ENCODE measurements at regions not wholly inside any gene's neighbourhood (a gene's known extent, or its start where the extent isn't known, plus 50 kb on each side); places are given as distances from the start of the nearest gene placed in this dataset.
A peak's percentile ranks its signal among the peaks of the same experiment; 100 is the strongest.

DNA sequence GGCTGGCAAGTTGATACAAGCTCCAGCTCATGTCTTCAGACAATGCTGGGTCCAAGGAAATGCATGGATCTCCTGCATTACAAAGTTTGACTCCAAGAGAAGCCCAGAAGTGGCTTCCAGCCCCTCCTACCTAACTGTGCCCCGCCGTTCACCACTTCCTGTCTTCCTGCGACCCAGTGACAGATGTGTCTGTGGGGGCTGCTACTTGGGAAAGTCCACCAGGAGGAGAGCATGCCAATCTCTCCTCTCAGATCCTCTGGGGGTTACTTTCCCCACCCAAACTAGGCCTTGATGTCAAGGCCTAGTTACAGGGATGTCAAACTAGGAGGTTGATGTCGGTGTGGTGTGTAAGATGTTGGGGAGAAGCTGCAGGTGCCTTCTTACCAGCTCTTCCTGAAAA is 133.6 kb upstream of the RASGRP1 start:
- peak in 2 of 3 donors; percentile 31 to 42 for DNase-seq
- no peaks in the 10 kb centered on the region for H3K9me3 ChIP-seq (ENCODE audit: control insufficient read depth, low read length, poor library complexity, severe bottlenecking)
- Mint-ChIP-seq H3K36me3 (ENCODE audit: low read depth) (no peaks in the 10 kb centered on the region), H3K27ac (peak overlapping the region; percentile 87), H3K27me3 (no peaks in the 10 kb centered on the region), H3K4me1 (peaks cover 53% of the 10 kb centered on the region), H3K4me3 (peak overlapping the region; percentile 43)
- no peak for ATAC-seq

DNA sequence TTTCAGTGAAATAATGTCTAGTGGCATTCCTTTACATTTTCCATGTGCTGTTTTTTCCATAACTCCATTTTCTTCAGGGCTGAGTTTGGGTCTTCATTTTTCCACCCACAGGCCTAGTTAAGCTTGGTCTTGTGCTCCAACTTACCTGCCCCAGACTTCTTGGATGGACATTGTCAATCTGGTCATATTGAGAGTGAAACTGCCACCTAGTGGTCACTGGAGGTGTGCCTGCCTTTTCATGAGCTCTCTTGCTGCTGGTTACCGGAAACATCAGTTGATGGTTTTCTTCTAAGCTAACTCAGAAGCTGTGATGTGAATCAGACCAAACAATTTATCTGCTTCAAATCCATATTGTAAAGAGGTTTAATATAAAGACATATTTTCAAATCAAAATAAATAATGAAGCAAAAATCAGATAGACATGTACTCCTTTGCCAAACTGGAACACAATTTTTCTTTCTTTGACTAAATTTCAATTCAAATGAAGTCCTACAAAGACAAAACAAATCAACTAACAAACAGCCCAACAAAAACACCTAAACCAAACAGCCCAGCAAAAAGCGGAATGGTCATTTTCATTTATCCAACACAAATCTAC is 135.1 kb upstream of the RASGRP1 start:
- peak; percentile 53 for ATAC-seq
- Mint-ChIP-seq H3K27ac (peak overlapping the region; percentile 87), H3K4me1 (peaks cover 43% of the 10 kb centered on the region), H3K4me3 (peak overlapping the region; percentile 61), H3K36me3 (ENCODE audit: low read depth) (no peaks in the 10 kb centered on the region), H3K27me3 (no peaks in the 10 kb centered on the region)
- DNase-seq, result peak; percentile 30 to 55 (median 51)
- H3K9me3 ChIP-seq (ENCODE audit: control insufficient read depth, low read length, poor library complexity, severe bottlenecking), result no peaks in the 10 kb centered on the region

DNA sequence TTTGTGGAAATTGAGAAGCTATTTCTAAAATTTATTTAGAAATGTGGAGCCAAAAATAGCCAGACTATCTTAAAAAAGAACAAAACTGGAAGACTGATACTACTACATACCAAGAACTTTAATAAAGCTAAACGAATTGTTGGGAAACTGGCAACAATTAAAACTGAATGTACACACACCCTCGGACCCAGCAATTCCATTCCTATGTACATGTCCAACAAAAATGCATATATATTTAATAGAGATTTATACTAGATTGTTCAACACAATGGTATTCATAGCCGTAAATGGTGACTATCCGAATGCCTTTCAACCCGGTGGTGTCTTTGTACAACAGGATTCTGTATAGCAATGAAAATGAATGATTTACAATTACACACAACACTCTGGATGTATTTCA is 136.5 kb upstream of the RASGRP1 start:
- ATAC-seq (no peak), DNase-seq (no peak)
- H3K27ac Mint-ChIP-seq, result no peak overlapping the region
- no peaks in the 10 kb centered on the region for H3K9me3 ChIP-seq (ENCODE audit: control insufficient read depth, low read length, poor library complexity, severe bottlenecking)
- H3K4me3 Mint-ChIP-seq, result no peak overlapping the region
- H3K27me3 Mint-ChIP-seq, result peaks cover 6% of the 10 kb centered on the region
- no peaks in the 10 kb centered on the region for H3K36me3 Mint-ChIP-seq (ENCODE audit: low read depth)
- peaks cover 31% of the 10 kb centered on the region for H3K4me1 Mint-ChIP-seq

DNA sequence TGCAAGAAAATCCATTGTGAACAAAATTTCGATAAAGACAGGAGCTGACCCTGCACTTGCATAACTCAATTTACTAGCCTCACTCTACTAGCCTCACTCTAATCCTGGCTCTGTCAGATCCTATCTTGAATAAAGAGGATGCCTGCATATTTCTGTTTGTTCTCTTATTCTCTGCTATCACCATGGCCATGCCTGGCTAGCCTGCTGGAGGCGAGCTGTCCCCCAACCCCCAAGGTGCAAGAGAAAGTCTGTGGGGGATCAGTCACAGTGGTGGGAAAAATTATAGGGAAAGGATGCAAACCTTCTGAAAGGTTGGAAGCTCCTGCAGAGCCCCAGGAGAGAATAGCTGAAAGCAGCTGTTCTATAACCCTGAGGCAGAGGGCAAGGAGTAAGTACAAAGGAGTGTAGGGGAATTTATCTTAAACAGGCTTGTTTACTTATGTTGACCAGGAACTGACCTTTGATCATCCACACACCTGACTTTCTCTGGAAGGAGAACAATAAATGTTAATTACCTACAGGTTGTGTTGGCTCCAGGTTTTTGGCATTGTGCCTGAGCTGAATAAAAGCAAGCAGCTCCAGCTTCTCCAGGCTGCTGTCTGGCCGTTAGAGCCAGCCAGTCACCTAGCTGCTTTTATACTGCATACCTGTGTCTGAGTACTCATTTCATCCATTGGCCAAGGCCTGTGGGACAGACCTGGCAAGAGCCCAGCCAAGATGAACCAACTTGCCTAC is 137.7 kb upstream of the RASGRP1 start:
- Mint-ChIP-seq H3K36me3 (ENCODE audit: low read depth) (no peaks in the 10 kb centered on the region), H3K27me3 (peaks cover 12% of the 10 kb centered on the region), H3K4me3 (peak overlapping the region; percentile 19), H3K4me1 (peaks cover 20% of the 10 kb centered on the region), H3K27ac (no peak overlapping the region)
- ATAC-seq (no peak), DNase-seq (no peak)
- no peaks in the 10 kb centered on the region for H3K9me3 ChIP-seq (ENCODE audit: control insufficient read depth, low read length, poor library complexity, severe bottlenecking)

DNA sequence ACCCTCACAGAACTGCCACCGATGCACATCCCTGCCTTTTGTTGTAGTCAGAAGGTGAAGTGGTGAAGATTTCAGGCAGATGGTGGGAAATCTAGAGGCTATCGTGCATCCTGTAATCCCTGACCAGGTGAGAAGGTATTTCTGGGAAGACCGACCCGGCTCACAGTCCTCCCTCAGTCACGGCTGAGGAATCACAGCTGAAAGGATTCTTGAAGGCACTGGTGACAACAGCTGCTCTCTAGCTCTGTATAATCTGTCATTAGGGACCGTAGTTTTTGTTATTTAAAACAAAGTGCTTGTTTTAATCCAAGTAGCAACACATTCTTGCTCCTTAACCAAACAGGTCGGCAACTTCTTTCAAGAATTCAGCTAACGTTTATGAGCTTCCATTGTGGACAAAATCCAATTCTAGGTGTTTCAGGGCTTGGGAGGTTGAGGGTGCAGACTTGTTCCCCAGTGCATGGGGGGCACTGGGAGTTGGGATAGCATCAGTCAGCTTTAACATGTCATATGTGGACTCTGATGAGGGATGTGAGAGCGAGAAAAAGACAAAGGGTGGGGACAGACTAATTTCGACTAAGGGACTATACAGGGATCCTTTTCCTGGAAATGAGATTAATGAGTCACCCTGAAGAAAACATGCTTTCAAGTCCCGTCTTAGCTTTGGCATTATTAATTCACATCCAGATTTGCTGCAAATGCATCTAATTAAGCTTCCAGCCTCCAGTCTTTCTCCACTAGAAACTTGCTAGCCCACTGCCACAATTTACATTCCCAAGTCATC is 141.0 kb upstream of the RASGRP1 start:
- DNase-seq (no peak), ATAC-seq (no peak)
- Mint-ChIP-seq H3K27me3 (peaks cover 12% of the 10 kb centered on the region), H3K4me3 (no peak overlapping the region), H3K27ac (no peak overlapping the region), H3K4me1 (peaks cover 4% of the 10 kb centered on the region), H3K36me3 (ENCODE audit: low read depth) (no peaks in the 10 kb centered on the region)
- H3K9me3 ChIP-seq (ENCODE audit: control insufficient read depth, low read length, poor library complexity, severe bottlenecking), result no peaks in the 10 kb centered on the region

DNA sequence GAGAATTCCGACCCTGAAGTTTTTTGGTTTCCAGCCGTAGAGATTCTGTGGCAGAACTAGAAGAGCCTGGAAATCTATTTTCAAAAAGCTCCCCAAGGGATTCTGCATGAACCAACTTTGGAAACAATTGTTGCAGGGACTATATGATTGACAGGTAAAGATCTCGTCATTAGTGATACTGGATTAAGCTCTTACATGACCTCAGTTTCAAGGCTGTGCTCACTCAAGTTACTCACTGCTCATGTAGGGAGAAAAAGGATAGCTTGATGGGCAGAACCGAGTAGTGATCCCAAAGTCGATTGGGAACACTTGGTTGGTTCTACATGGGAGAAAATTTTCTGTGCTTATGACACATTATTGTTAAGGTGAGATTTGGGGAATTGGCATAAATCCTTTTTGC is 142.3 kb upstream of the RASGRP1 start:
- H3K27ac Mint-ChIP-seq, result no peak overlapping the region
- H3K4me1 Mint-ChIP-seq, result peaks cover 11% of the 10 kb centered on the region
- no peaks in the 10 kb centered on the region for H3K36me3 Mint-ChIP-seq (ENCODE audit: low read depth)
- ATAC-seq (no peak), DNase-seq (no peak)
- no peaks in the 10 kb centered on the region for H3K9me3 ChIP-seq (ENCODE audit: control insufficient read depth, low read length, poor library complexity, severe bottlenecking)
- peaks cover 24% of the 10 kb centered on the region for H3K27me3 Mint-ChIP-seq
- no peak overlapping the region for H3K4me3 Mint-ChIP-seq

DNA sequence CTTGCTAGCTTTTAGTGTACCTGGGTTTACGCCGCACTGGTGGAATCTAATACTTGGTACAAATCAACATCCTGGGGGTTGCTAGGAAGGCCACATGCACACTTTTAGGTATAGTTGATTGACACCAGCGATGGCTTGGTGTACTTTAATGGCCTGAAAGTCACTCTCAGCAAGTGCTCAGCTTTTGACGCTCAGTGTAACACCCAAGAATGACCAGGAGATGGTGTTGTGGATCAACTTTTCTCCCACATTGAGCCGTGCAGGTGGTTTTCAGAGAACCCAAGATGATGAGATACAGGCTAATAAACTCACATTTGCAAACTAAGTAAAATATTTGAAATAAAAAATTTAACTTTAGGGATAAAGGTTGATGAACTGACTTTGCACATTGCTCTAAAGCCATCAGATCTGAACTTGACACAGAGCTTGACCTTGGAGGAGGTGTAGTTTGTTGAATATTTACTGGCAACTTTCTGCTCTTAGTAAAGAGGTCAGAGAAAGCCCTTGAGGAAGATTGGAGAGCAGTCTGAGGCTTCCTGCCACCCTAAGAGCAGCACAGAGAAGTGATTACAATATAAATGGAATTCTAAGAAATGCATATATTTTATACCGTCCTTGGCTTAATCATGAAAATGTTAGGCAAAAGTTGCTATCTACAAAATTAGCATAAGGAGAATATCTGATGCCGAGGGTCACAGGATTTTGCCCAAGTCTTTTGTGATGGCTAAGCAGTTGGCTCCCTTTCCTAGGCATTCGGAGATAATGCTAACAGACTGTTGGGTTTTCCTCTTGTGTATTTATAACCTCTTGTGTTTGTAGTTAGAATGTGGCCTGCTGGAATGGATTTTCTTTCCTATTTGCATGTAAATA is 143.4 kb upstream of the RASGRP1 start:
- no peaks in the 10 kb centered on the region for H3K36me3 Mint-ChIP-seq (ENCODE audit: low read depth)
- peaks cover 27% of the 10 kb centered on the region for H3K27me3 Mint-ChIP-seq
- DNase-seq (no peak), ATAC-seq (peak; percentile 95)
- no peak overlapping the region for H3K4me3 Mint-ChIP-seq
- H3K9me3 ChIP-seq (ENCODE audit: control insufficient read depth, low read length, poor library complexity, severe bottlenecking), result no peaks in the 10 kb centered on the region
- no peak overlapping the region for H3K27ac Mint-ChIP-seq
- peaks cover 9% of the 10 kb centered on the region for H3K4me1 Mint-ChIP-seq

DNA sequence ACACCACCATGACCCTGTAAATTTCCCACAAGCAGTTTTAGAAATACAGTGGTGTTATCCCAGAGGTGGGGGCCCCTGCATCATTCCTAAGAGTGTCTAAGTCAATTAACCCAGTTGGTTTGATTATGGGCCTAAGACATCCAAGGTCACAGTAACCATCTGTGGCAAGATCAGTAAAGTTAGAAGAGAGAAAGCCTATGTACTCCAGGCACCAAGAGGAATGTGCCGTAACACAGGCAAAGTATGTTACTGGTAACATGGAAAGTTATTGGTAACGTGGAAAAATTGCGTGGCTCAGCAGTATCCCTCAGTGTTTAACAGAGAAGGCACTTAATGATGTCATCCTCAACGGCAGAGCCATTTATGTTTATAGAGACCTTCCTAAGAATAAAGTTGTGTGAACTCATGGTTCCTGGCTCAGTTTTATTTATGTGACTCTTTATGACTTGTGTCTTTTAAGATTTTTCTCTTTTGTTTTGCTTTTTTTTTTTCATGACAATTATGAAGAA is 144.1 kb upstream of the RASGRP1 start:
- ATAC-seq (no peak), DNase-seq (no peak)
- no peak overlapping the region for H3K4me3 Mint-ChIP-seq
- peaks cover 10% of the 10 kb centered on the region for H3K4me1 Mint-ChIP-seq
- H3K27ac Mint-ChIP-seq, result no peak overlapping the region
- peaks cover 27% of the 10 kb centered on the region for H3K27me3 Mint-ChIP-seq
- no peaks in the 10 kb centered on the region for H3K36me3 Mint-ChIP-seq (ENCODE audit: low read depth)
- no peaks in the 10 kb centered on the region for H3K9me3 ChIP-seq (ENCODE audit: control insufficient read depth, low read length, poor library complexity, severe bottlenecking)

DNA sequence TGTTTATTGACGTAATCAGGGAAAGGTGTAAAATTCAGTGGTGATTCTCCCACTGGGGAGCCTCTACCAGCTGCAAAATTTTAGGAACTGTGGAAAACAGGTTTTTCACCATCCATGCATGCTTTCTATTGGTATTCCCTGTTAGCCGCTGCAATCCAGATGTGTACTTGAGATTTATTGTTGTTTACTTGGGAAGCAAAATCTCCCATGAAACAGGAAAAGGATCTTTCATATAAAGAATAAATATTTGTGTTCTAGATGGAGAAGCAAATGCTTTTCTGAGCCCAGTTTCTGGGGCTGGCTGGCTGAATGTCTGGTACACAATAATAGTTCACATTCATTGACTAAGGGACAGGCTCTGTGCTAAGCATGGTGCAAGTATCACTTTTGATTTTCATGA is 144.6 kb upstream of the RASGRP1 start:
- H3K36me3 Mint-ChIP-seq (ENCODE audit: low read depth), result no peaks in the 10 kb centered on the region

DNA sequence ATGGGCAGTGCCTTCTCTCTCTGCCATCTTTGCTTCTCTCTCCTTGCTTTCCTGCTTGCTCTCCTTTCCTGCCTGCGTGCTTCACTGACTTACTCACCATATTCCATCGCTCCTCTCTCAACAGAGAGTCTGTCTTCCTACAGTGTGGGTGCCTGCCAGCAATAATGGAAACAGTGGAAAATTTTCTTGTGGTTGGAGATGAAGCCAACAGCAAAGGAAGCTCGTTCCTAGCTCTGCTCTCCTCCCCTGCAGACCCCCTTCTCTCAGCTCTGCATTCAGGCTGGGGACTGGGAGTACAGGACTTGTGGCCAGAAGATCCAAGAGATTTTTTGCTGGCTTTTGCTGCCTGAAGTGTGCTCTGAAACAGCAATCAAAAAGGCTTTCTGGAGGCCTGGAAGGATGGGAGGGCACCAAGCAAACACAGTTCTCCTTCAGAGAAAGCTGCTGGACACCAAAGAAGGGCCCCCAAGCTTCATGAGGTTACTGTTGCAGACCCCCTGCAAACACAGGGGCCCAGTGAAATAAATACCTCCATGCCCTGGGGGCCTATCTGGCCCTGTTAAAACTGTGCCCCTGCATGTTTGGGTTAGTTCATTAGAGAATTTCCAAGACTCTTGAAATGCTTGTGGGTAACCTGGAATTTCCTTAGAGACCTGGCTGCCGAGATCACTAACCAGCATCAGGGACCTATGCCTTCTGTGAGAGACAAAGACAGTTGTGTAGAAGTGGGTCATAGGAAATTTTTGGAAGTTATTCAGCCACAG is 149.9 kb upstream of the RASGRP1 start:
- Mint-ChIP-seq H3K27ac (no peak overlapping the region), H3K27me3 (peaks cover 22% of the 10 kb centered on the region), H3K4me1 (peaks cover 9% of the 10 kb centered on the region), H3K4me3 (no peak overlapping the region), H3K36me3 (ENCODE audit: low read depth) (no peaks in the 10 kb centered on the region)
- DNase-seq, result no peak
- H3K9me3 ChIP-seq (ENCODE audit: control insufficient read depth, low read length, poor library complexity, severe bottlenecking), result no peaks in the 10 kb centered on the region
- no peak for ATAC-seq

More for the DNA sequence above, 144.6 kb upstream of the RASGRP1 start:
- Mint-ChIP-seq H3K27me3 (peaks cover 27% of the 10 kb centered on the region), H3K27ac (no peak overlapping the region), H3K4me1 (peaks cover 11% of the 10 kb centered on the region), H3K4me3 (no peak overlapping the region)
- ATAC-seq (no peak), DNase-seq (no peak)
- H3K9me3 ChIP-seq (ENCODE audit: control insufficient read depth, low read length, poor library complexity, severe bottlenecking), result no peaks in the 10 kb centered on the region

DNA sequence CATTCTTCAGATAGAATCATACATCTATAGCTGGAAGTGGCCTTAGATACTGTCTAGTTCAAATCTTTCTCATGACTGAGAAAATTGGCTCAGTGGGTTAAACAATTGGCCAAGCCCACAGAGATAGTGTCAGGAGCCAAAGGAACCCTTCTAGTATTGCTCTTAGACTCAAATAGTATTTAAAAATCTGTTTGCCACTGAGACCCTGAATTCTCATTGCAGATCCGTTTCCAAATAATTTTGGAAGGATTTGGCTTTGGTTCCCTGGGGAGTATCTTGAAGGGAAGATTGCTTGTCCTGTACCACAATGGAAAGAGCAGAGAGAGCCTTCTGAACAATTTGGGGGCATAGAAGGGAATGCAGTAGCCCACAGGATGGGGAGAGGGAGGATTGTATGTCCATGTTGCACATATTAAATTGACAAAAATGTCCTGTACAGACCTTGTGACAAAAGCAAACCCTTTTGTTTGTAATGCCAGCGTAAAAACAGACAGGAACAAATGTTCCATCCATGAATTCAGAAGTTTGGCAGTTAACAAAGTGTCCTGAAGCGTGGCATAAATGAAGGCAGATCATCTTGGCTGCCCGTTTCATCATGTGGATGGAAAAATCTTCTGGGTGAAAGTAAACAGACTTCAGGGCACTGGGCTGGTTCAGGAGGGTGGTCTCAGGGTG is 156.4 kb upstream of the RASGRP1 start:
- H3K9me3 ChIP-seq (ENCODE audit: control insufficient read depth, low read length, poor library complexity, severe bottlenecking), result no peaks in the 10 kb centered on the region
- H3K27ac Mint-ChIP-seq, result no peak overlapping the region
- peaks cover 7% of the 10 kb centered on the region for H3K27me3 Mint-ChIP-seq
- H3K4me3 Mint-ChIP-seq, result no peak overlapping the region
- peaks cover 3% of the 10 kb centered on the region for H3K4me1 Mint-ChIP-seq
- DNase-seq, result no peak
- no peak for ATAC-seq
- H3K36me3 Mint-ChIP-seq (ENCODE audit: low read depth), result no peaks in the 10 kb centered on the region

DNA sequence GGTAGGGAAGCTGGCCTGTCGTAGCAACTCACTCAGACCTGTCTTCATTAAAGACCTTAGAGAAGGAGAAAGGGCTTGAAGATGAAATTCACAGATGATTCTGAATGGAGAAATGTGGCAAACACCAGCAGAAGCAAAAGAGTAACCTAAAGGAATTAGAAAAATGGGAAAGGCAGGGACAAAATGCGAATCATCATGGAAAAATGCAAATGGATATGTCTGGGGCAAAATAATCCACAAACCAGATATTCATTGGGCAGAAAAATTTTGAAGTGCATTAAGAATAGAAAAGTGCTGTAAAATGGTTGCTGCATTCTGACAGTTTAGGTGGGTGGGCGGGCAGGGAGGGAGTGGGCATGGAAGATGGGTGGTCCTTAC is 156.9 kb upstream of the RASGRP1 start:
- Mint-ChIP-seq H3K27me3 (peaks cover 10% of the 10 kb centered on the region), H3K27ac (no peak overlapping the region), H3K36me3 (ENCODE audit: low read depth) (no peaks in the 10 kb centered on the region), H3K4me1 (peaks cover 3% of the 10 kb centered on the region), H3K4me3 (no peak overlapping the region)
- ATAC-seq (no peak), DNase-seq (no peak)
- no peaks in the 10 kb centered on the region for H3K9me3 ChIP-seq (ENCODE audit: control insufficient read depth, low read length, poor library complexity, severe bottlenecking)
